NCI-H1092 treated with DMSO at 0.1 percent for 48 hours (cell line): ENCODE measurements at regions not wholly inside any gene's neighbourhood (a gene's known extent, or its start where the extent isn't known, plus 50 kb on each side); places are given as distances from the start of the nearest gene placed in this dataset.

Source experiments
- DNase-seq: peaks from one replicate; lab custom pipeline; 2025; lab: John Stamatoyannopoulos, UW

GRCh38 chr2:160956243-160956802 is 203.9 kb upstream of the TANK start:
- no peak for DNase-seq

- DNase-seq = no peak
These were observed 196.3 kb upstream of the TANK start for GRCh38 chr2:160963957-160964356.

- no peak for DNase-seq
These were observed 192.7 kb upstream of the TANK start for GRCh38 chr2:160967523-160967922.

- no peak for DNase-seq
These were observed 192.0 kb upstream of the TANK start for GRCh38 chr2:160968183-160968582.

- DNase-seq = peak; percentile 30
These were observed 189.9 kb upstream of the TANK start for GRCh38 chr2:160970052-160970965.

GRCh38 chr2:160973991-160974390 is 186.2 kb upstream of the TANK start:
- DNase-seq = no peak

- DNase-seq = no peak
These were observed 185.4 kb upstream of the TANK start for GRCh38 chr2:160974803-160975202.

- no peak for DNase-seq
These were observed 183.4 kb upstream of the TANK start for GRCh38 chr2:160976797-160977196.

GRCh38 chr2:160977376-160977775 is 182.9 kb upstream of the TANK start:
- no peak for DNase-seq

GRCh38 chr2:160977854-160978253 is 182.4 kb upstream of the TANK start:
- no peak for DNase-seq

GRCh38 chr2:160984426-160985077 is 175.7 kb upstream of the TANK start:
- DNase-seq = no peak

- no peak for DNase-seq
These were observed 170.4 kb upstream of the TANK start for GRCh38 chr2:160989778-160990177.

GRCh38 chr2:160993654-160994061 is 166.6 kb upstream of the TANK start:
- DNase-seq = peak; percentile 54

GRCh38 chr2:160994141-160995002 is 165.9 kb upstream of the TANK start:
- peak; percentile 76 for DNase-seq

- DNase-seq = no peak
These were observed 163.6 kb upstream of the TANK start for GRCh38 chr2:160996584-160996983.

GRCh38 chr2:161004379-161004778 is 155.8 kb upstream of the TANK start:
- no peak for DNase-seq

GRCh38 chr2:161005170-161005569 is 155.1 kb upstream of the TANK start:
- no peak for DNase-seq

GRCh38 chr2:161008311-161008710 is 151.9 kb upstream of the TANK start:
- DNase-seq = no peak

- no peak for DNase-seq
These were observed 149.7 kb upstream of the TANK start for GRCh38 chr2:161010503-161011015.

- no peak for DNase-seq
These were observed 142.3 kb upstream of the TANK start for GRCh38 chr2:161017780-161018470.

GRCh38 chr2:161019311-161019710 is 140.9 kb upstream of the TANK start:
- DNase-seq = no peak
